Spleen (tissue), 7 donors: ENCODE measurements at regions not wholly inside any gene's neighbourhood (a gene's known extent, or its start where the extent isn't known, plus 50 kb on each side); places are given as distances from the start of the nearest gene placed in this dataset.

Experiments
- POLR2A ChIP-seq, 3 donors: fragments of 450-650 bp; IDR thresholded peaks; one replicate each; pipeline ENCODE4 v1.5.1; 2017; ENCODE audit warnings: antibody characterized with exemption in 3 of 3, mild to moderate bottlenecking in 1 of 3
- POLR2AphosphoS5 ChIP-seq, 3 donors: sonication (generic); formaldehyde crosslinking; IDR thresholded peaks; one replicate each; pipeline ENCODE4 v1.5.1; 2017; ENCODE audit warnings: antibody characterized with exemption in 3 of 3
- TF ChIP-seq, protein P1 (sequence below), 11 experiments: fragments of 200-600 bp in 7 of 11; fragments of 450-650 bp in 4 of 11; sonication (generic) in 4 of 11; IDR thresholded peaks in 8 of 11; conservative IDR thresholded peaks in 3 of 11; 1 replicate in 7 of 11; 2 replicates in 4 of 11; pipeline versions ENCODE4 v1.4.0 to v1.8.0; 2016 to 2021; ENCODE audit warnings: antibody characterized with exemption in 11 of 11, inconsistent platforms in 4 of 11, mild to moderate bottlenecking in 1 of 11
- donor health status: DM: no; HTN: no; CAD: no; lungs with moderate emphysema.
- donor health status: DM: no; HTN: no; CAD: no.
- donor health status: DM: no; HTN: no; CAD: no.

DNA sequence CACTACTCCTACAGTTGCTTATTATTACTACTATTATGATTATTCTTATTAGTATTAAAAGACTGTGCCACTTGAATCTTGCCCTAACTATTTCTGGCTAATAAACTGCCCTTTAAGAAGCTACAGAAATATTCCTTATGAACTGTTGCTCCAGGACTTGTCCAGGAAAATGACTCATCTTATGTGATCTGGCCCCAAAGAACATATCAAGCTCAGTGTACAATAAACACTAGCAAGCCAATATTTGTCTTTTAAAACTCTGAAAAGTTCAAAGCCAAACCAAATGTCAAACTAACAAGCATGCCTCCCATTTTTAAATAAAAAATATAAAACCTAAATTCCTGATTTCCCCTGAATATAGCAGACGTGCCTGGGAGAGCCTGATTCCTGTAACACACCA is 88.7 kb upstream of the SIM2 start:
- TF ChIP-seq POLR2AphosphoS5 (IDR thresholded peaks at IDR 0.05): no peak
- TF ChIP-seq, protein P1, sequence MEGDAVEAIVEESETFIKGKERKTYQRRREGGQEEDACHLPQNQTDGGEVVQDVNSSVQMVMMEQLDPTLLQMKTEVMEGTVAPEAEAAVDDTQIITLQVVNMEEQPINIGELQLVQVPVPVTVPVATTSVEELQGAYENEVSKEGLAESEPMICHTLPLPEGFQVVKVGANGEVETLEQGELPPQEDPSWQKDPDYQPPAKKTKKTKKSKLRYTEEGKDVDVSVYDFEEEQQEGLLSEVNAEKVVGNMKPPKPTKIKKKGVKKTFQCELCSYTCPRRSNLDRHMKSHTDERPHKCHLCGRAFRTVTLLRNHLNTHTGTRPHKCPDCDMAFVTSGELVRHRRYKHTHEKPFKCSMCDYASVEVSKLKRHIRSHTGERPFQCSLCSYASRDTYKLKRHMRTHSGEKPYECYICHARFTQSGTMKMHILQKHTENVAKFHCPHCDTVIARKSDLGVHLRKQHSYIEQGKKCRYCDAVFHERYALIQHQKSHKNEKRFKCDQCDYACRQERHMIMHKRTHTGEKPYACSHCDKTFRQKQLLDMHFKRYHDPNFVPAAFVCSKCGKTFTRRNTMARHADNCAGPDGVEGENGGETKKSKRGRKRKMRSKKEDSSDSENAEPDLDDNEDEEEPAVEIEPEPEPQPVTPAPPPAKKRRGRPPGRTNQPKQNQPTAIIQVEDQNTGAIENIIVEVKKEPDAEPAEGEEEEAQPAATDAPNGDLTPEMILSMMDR (IDR thresholded peaks at IDR 0.05 in 8 of 11, conservative IDR thresholded peaks at IDR 0.05 in 3 of 11): no peak
- no peak for TF ChIP-seq POLR2A (IDR thresholded peaks at IDR 0.05)
